ENCODE measurements at regions not wholly inside any gene's neighbourhood (a gene's known extent, or its start where the extent isn't known, plus 50 kb on each side); places are given as distances from the start of the nearest gene placed in this dataset.

DNA sequence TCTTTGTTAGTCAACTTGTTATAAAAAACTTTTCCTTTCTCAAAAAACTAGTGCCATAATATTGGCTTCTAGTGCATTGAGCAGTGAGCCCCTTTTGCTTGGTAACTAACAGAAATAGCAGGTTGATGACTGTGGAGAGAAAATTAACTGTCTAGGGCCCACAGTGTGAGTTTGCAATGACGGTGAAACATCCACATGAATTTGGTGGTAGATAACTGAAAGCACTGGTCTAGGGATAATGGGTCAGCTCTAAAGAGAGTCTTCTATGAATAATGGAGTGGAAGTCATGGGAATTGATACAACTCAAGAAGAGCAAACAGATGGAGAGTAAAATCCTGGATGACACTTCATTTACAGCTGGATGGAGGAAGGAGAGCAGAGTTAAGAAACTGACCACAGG is 245.4 kb downstream of the METTL4 start:
- TF ChIP-seq, protein P1, sequence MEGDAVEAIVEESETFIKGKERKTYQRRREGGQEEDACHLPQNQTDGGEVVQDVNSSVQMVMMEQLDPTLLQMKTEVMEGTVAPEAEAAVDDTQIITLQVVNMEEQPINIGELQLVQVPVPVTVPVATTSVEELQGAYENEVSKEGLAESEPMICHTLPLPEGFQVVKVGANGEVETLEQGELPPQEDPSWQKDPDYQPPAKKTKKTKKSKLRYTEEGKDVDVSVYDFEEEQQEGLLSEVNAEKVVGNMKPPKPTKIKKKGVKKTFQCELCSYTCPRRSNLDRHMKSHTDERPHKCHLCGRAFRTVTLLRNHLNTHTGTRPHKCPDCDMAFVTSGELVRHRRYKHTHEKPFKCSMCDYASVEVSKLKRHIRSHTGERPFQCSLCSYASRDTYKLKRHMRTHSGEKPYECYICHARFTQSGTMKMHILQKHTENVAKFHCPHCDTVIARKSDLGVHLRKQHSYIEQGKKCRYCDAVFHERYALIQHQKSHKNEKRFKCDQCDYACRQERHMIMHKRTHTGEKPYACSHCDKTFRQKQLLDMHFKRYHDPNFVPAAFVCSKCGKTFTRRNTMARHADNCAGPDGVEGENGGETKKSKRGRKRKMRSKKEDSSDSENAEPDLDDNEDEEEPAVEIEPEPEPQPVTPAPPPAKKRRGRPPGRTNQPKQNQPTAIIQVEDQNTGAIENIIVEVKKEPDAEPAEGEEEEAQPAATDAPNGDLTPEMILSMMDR (IDR thresholded peaks at IDR 0.05), result no peak
- TF ChIP-seq POLR2AphosphoS5 (IDR thresholded peaks at IDR 0.05), result no peak

All from breast epithelium (tissue), 3 donors.